ENCODE measurements at regions not wholly inside any gene's neighbourhood (a gene's known extent, or its start where the extent isn't known, plus 50 kb on each side); places are given as distances from the start of the nearest gene placed in this dataset.

GRCh38 chr13:64311948-64312347 lies 2896.3 kb upstream of the PCDH20 start:
- no peak for DNase-seq (ENCODE audit: low read depth)
- TF ChIP-seq CTCF (IDR thresholded peaks at IDR 0.05; ENCODE audit: insufficient read depth, low read depth, low read length, missing control alignments): no peak
- H3K4me3 ChIP-seq (ENCODE audit: low read depth, low read length): no peak overlapping the region

DNA sequence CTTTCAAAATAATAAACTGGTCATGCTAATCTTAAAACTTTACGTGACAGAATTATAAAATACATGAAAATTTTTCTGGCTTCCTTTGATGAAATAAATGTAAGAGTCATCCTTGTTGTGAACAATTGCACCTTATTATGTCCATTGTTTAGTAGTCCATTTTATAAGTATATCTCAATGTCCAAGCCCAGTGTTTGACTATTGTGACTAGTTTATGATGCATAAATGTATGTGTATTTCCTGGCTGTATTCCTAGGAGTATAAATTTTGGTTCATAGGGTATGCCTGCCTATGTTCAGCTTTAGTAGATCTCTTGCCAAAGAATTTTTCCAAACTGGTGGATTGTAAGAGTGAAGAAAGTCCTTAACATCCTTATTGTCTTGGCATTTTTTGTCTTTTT lies 2895.5 kb upstream of the PCDH20 start:
- no peak overlapping the region for H3K4me3 ChIP-seq (ENCODE audit: low read depth, low read length)
- no peak for TF ChIP-seq CTCF (IDR thresholded peaks at IDR 0.05; ENCODE audit: insufficient read depth, low read depth, low read length, missing control alignments)
- no peak for DNase-seq (ENCODE audit: low read depth)

DNA sequence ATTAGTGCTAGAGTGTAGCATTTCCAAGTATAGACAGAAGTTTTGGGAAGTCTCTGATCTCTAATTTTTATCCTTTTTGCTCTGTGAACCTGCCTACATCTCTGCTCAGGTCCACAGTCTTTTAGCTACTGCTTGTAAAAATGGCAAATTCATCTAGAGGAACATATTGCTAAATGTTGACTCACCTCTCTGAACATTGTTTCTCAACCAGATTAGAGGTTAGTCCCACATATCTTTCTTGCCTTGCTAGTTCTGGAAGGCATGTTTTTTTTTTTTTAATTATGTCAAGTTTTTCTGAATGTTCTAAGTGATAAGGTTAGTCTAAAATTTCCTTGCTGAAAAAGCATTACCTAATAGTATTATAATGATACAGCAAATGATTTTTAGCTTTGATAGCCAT lies 2889.6 kb upstream of the PCDH20 start:
- TF ChIP-seq CTCF (IDR thresholded peaks at IDR 0.05; ENCODE audit: insufficient read depth, low read depth, low read length, missing control alignments): no peak
- no peak for DNase-seq (ENCODE audit: low read depth)
- no peak overlapping the region for H3K4me3 ChIP-seq (ENCODE audit: low read depth, low read length)

GRCh38 chr13:64300239-64300638 lies 2884.6 kb upstream of the PCDH20 start:
- DNase-seq (ENCODE audit: low read depth): no peak
- no peak overlapping the region for H3K4me3 ChIP-seq (ENCODE audit: low read depth, low read length)
- TF ChIP-seq CTCF (IDR thresholded peaks at IDR 0.05; ENCODE audit: insufficient read depth, low read depth, low read length, missing control alignments): no peak

GRCh38 chr13:64293923-64294322 lies 2878.3 kb upstream of the PCDH20 start:
- no peak for DNase-seq (ENCODE audit: low read depth)
- TF ChIP-seq CTCF (IDR thresholded peaks at IDR 0.05; ENCODE audit: insufficient read depth, low read depth, low read length, missing control alignments): no peak
- no peak overlapping the region for H3K4me3 ChIP-seq (ENCODE audit: low read depth, low read length)

DNA sequence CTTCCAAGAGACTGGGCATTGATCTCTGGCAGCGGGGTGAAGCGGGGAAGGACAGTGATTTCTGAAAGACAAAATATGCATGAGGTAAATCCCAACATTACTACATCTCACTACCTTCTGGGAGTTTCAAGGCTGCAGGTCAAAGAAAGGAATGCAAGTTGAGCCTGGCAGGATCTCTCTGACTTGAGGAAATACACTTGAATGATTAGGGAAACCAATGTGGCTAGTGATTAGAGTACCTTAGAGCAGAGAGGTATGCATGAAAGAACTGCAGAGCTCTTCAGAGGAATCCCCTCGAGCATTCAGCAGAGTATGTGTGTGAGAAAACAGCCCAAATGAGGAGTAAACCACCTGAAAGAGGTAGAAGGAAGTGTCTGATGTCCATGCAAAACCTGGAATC lies 2874.1 kb upstream of the PCDH20 start:
- no peak for TF ChIP-seq CTCF (IDR thresholded peaks at IDR 0.05; ENCODE audit: insufficient read depth, low read depth, low read length, missing control alignments)
- DNase-seq (ENCODE audit: low read depth): no peak
- H3K4me3 ChIP-seq (ENCODE audit: low read depth, low read length): no peak overlapping the region

- no peak for TF ChIP-seq CTCF (IDR thresholded peaks at IDR 0.05; ENCODE audit: insufficient read depth, low read depth, low read length, missing control alignments)
- no peak overlapping the region for H3K4me3 ChIP-seq (ENCODE audit: low read depth, low read length)
- no peak for DNase-seq (ENCODE audit: low read depth)
These were observed 2868.3 kb upstream of the PCDH20 start for GRCh38 chr13:64283926-64284325.
